Frontal cortex (tissue), 3 donors: ENCODE measurements at regions not wholly inside any gene's neighbourhood (a gene's known extent, or its start where the extent isn't known, plus 50 kb on each side); places are given as distances from the start of the nearest gene placed in this dataset.

ENCODE experiments used
- DNase-seq, 2 donors: peaks; one replicate each; pipeline ENCODE4 v3.0.0; 2012; ENCODE audit warnings: low spot score in 2 of 2
- FAIRE-seq: peaks from 2 replicates; lab custom pipeline; 2012; peaks lifted over from hg19 to GRCh38; lab: Jason Lieb, UNC
- donor health status: control.
- donor health status: control.
- donor health status: control.

- no peak for FAIRE-seq
Observed at GRCh38 chr18:7395566-7395965, 164.7 kb downstream of the LRRC30 start.

GRCh38 chr18:7413906-7414305 is 153.2 kb upstream of the PTPRM start:
- DNase-seq (no peak), FAIRE-seq (no peak)

More at GRCh38 chr18:7395566-7395965, 164.7 kb downstream of the LRRC30 start:
- DNase-seq = no peak

- no peak for DNase-seq
- no peak for FAIRE-seq
Observed at GRCh38 chr18:7414459-7414858, 152.7 kb upstream of the PTPRM start.

- DNase-seq (no peak), FAIRE-seq (no peak)
Observed at GRCh38 chr18:7415081-7415894, 151.8 kb upstream of the PTPRM start.

GRCh38 chr18:7417727-7418126 is 149.4 kb upstream of the PTPRM start:
- no peak for DNase-seq

GRCh38 chr18:7429831-7430230 is 137.3 kb upstream of the PTPRM start:
- DNase-seq (no peak), FAIRE-seq (no peak)

More at GRCh38 chr18:7417727-7418126, 149.4 kb upstream of the PTPRM start:
- FAIRE-seq = no peak

GRCh38 chr18:7436166-7436565 is 130.9 kb upstream of the PTPRM start:
- no peak for FAIRE-seq

GRCh38 chr18:7437870-7438269 is 129.2 kb upstream of the PTPRM start:
- DNase-seq = no peak
- no peak for FAIRE-seq

More at GRCh38 chr18:7436166-7436565, 130.9 kb upstream of the PTPRM start:
- DNase-seq = no peak

- DNase-seq (no peak), FAIRE-seq (no peak)
Observed at GRCh38 chr18:7438646-7439045, 128.5 kb upstream of the PTPRM start.

GRCh38 chr18:7447318-7448028 is 119.6 kb upstream of the PTPRM start:
- DNase-seq = no peak
- FAIRE-seq = no peak

- FAIRE-seq = no peak
Observed at GRCh38 chr18:7452331-7452730, 114.8 kb upstream of the PTPRM start.

GRCh38 chr18:7454429-7454828 is 112.7 kb upstream of the PTPRM start:
- no peak for DNase-seq
- FAIRE-seq = no peak

More at GRCh38 chr18:7452331-7452730, 114.8 kb upstream of the PTPRM start:
- DNase-seq = peak in 1 of 2 donors; percentile 30

GRCh38 chr18:7456376-7456775 is 110.7 kb upstream of the PTPRM start:
- FAIRE-seq (no peak), DNase-seq (no peak)

GRCh38 chr18:7457262-7457661 is 109.9 kb upstream of the PTPRM start:
- FAIRE-seq = no peak
- no peak for DNase-seq

- FAIRE-seq = no peak
Observed at GRCh38 chr18:7458884-7459283, 108.2 kb upstream of the PTPRM start.

GRCh38 chr18:7459851-7460770 is 107.0 kb upstream of the PTPRM start:
- DNase-seq = peak in 1 of 2 donors; percentile 14
- no peak for FAIRE-seq

More at GRCh38 chr18:7458884-7459283, 108.2 kb upstream of the PTPRM start:
- DNase-seq = no peak

- FAIRE-seq (no peak), DNase-seq (no peak)
Observed at GRCh38 chr18:7464245-7464966, 102.7 kb upstream of the PTPRM start.

GRCh38 chr18:7466190-7466589 is 100.9 kb upstream of the PTPRM start:
- DNase-seq (no peak), FAIRE-seq (no peak)

GRCh38 chr18:7467708-7468466 is 99.2 kb upstream of the PTPRM start:
- FAIRE-seq (no peak), DNase-seq (no peak)
